ENCODE measurements at regions not wholly inside any gene's neighbourhood (a gene's known extent, or its start where the extent isn't known, plus 50 kb on each side); places are given as distances from the start of the nearest gene placed in this dataset.
A peak's percentile ranks its signal among the peaks of the same experiment; 100 is the strongest.

GRCh38 chr1:213571843-213572242 lies 415.9 kb upstream of the PROX1 start:
- Histone ChIP-seq H3K9me3 (no peaks in the 10 kb centered on the region), H3K27me3 (no peaks in the 10 kb centered on the region), H3K4me1 (no peaks in the 10 kb centered on the region), H3K36me3 (no peaks in the 10 kb centered on the region), H3K27ac (no peak overlapping the region), H3K4me3 (no peak overlapping the region)
- DNase-seq (no peak), ATAC-seq (no peak)
- intact Hi-C loops (cut with DNase I): no loop called here
- no peak for TF ChIP-seq CTCF (IDR thresholded peaks at IDR 0.05)

GRCh38 chr1:213572912-213573647 lies 414.7 kb upstream of the PROX1 start:
- ATAC-seq (no peak), DNase-seq (peak in 1 of 4 donors; percentile 53)
- no peak overlapping the region for H3K4me3 ChIP-seq

GRCh38 chr1:213573648-213574009 lies 414.1 kb upstream of the PROX1 start:
- DNase-seq: no peak
- H3K4me3 ChIP-seq: no peak overlapping the region
- peaks cover 0 to 1% of the 10 kb centered on the region in 2 donors for H3K9me3 ChIP-seq
- no peaks in the 10 kb centered on the region for H3K36me3 ChIP-seq
- TF ChIP-seq CTCF (IDR thresholded peaks at IDR 0.05): no peak
- no peaks in the 10 kb centered on the region for H3K27me3 ChIP-seq
- H3K4me1 ChIP-seq: no peaks in the 10 kb centered on the region
- intact Hi-C loops (cut with DNase I): no loop called here
- no peak for ATAC-seq
- no peak overlapping the region for H3K27ac ChIP-seq

More at GRCh38 chr1:213572912-213573647, 414.7 kb upstream of the PROX1 start:
- Histone ChIP-seq H3K27ac (no peak overlapping the region), H3K36me3 (no peaks in the 10 kb centered on the region), H3K4me1 (no peaks in the 10 kb centered on the region), H3K9me3 (peaks cover 0 to 1% of the 10 kb centered on the region in 2 donors), H3K27me3 (no peaks in the 10 kb centered on the region)
- no peak for TF ChIP-seq CTCF (IDR thresholded peaks at IDR 0.05)
- intact Hi-C loops (cut with DNase I): no loop called here

- Histone ChIP-seq H3K27me3 (peaks cover 0 to 17% of the 10 kb centered on the region in 2 donors), H3K9me3 (no peaks in the 10 kb centered on the region), H3K27ac (no peak overlapping the region), H3K4me3 (no peak overlapping the region), H3K4me1 (no peaks in the 10 kb centered on the region), H3K36me3 (no peaks in the 10 kb centered on the region)
- ATAC-seq (peak; percentile 90), DNase-seq (peak in 1 of 4 donors; percentile 39)
- TF ChIP-seq CTCF (IDR thresholded peaks at IDR 0.05): no peak
- intact Hi-C loops (cut with DNase I): no loop called here
Observed at GRCh38 chr1:213582976-213583567, 404.7 kb upstream of the PROX1 start.

GRCh38 chr1:213584272-213584671 lies 403.5 kb upstream of the PROX1 start:
- Histone ChIP-seq H3K4me1 (no peaks in the 10 kb centered on the region), H3K27me3 (peaks cover 0 to 17% of the 10 kb centered on the region in 2 donors), H3K4me3 (no peak overlapping the region), H3K9me3 (no peaks in the 10 kb centered on the region), H3K27ac (no peak overlapping the region), H3K36me3 (no peaks in the 10 kb centered on the region)
- intact Hi-C loops (cut with DNase I): no loop called here
- no peak for DNase-seq
- ATAC-seq: no peak
- no peak for TF ChIP-seq CTCF (IDR thresholded peaks at IDR 0.05)

Data from left lung (tissue), 4 donors.